GM19099 (cell line): ENCODE measurements at regions not wholly inside any gene's neighbourhood (a gene's known extent, or its start where the extent isn't known, plus 50 kb on each side); places are given as distances from the start of the nearest gene placed in this dataset.

ENCODE experiments used
- POLR2A ChIP-seq: IDR thresholded peaks from 3 replicates; pipeline ENCODE4 v1.6.1; 2011; ENCODE audit warnings: low read depth; ENCODE audit not compliant: insufficient read length; ENCODE audit errors: extremely low read depth

DNA sequence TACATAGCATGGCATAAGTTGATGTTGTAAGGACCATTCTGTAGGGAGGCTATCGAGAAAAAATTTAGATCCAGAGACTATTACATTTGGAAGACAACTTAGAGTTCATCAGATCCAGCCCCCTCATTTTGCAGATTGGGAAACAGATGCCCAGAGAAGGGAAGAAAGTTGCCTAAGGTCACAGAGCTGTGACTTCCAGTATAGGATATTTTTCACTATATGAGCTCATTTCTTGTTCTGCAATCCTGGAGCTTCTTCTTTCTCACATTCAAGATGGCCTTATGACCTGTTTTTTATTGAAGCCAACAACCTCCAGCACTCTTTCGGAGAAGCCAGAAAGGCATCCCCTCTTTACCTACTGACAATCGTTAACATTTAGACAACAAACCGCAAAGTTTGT is 421.8 kb upstream of the PLXNA2 start:
- TF ChIP-seq POLR2A: no peak

DNA sequence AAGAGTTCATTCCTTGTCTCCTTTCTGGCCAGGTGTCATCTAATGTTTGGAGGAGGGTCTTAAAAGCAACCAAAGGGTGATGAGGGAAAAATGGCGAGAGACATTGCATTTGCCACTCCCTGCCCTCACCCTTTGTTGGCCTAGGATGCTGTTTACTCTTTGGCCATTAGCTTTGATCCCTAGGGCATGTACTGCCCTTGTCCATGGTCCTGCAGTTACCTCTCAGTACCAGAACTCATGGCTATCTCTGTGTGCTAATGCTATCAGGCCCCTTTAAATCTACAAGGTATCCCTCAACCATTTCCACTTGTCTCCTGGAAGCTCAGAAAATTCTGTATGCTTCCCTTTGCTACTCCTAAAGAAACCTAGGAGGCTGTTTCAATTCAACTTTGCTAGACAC is 424.8 kb upstream of the PLXNA2 start:
- no peak for TF ChIP-seq POLR2A

DNA sequence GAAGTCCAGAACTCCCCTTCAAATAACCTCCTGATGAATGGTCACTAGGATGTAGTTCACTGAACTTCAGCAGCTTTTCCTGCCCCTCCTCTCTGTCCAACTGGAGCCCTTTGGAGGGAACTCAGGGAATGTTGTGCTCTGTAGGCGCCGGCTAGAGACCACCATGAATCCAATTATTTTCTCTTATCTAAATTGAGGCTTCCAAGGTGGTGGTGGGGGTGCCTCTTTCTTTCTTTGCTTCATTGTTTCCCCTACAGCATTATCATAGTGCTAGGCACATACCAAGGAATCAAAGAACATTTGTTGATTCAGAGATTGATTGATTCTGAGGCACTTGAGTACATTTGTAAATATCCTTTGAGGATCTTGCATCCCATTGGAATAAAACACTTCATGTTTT is 426.6 kb upstream of the PLXNA2 start:
- no peak for TF ChIP-seq POLR2A

DNA sequence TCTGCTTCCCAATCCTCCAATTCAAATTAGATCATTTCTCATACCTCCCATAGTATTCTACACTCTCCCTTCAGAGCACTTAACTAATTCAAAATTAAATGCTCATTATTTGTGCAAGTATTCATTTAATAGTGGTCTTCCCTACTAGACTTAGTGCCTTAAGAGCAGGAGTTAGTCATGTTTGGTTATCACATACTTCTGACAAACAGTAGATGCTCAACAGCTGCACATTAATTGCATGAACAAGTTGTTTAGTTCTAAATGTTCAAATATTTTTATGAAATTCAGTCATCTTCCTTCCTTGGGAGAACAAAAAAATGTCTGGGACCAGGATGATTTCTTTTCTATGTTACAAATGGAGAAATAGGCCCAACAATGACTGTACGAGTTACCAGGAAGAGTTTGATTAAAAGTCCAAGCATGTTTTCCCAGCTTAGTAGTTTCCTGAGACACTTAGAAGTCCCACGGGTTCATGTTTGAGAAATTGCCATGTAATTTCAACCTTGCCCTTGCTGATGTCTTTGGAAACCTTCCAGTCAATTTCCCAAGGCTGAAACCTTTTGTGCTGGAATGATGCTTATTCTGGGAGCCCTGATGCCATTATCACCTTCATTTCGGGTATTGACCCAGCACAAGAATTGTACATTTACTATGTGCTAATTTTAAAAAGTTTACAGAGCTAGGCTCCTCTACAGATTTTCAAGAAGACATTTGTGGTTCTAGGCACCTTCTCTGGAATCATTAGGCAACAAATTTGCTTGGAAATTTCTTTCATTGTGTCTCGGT is 437.9 kb upstream of the PLXNA2 start:
- TF ChIP-seq POLR2A: no peak

DNA sequence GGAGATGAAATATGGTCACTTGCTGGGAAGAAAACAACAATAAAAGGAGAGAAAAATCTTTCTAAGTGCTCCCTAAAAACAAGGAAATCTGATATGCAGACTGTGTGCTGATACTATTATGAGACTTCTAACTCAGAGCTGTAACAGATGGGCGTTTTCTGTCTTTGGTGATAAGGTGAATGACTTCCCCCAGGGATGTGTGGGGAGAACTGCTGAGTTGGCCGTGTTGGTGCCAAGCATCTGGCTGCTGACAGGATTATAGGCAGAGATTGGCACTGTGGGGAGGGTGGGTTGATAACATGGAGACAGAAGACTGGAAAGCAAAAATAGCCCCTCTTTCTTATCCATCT is 438.5 kb upstream of the PLXNA2 start:
- TF ChIP-seq POLR2A: no peak

DNA sequence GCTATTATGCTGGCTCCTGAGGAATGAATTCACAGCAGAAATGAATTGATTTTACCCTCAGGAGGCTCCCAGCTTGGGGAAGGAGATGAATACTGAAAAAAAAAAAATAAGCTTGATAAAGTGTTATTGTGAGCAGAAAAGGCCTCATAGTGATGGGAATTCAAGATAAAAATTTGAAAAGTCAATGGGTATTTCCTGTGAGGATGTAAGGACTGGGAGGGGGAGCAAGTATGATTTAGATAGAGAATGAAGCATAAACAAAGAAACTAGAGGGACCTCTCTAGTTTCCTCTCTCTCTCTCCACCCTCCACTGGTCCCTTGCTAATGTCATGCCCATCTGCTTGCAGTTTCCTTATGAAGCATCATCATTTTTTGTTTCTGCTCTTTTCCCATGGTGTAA is 439.0 kb upstream of the PLXNA2 start:
- TF ChIP-seq POLR2A: no peak

DNA sequence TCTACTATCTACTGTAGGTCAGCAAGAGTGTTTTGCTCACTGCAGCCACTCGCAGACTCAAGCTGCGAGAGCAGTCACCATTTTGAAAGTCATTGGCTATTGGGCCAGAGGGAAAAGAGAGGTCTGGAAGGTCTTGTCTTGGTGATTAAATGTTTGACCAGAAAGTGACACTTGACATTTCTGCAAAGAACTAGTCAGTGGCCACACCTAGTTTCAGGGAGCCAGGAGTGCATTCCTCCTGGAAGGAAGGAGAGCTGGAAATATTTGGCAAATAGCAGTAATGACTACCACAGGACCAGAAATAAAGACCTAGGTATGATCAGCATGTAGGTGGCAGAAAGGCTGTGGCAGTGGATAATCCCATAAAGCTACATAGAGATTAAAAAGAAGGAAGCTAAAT is 440.0 kb upstream of the PLXNA2 start:
- TF ChIP-seq POLR2A: no peak

DNA sequence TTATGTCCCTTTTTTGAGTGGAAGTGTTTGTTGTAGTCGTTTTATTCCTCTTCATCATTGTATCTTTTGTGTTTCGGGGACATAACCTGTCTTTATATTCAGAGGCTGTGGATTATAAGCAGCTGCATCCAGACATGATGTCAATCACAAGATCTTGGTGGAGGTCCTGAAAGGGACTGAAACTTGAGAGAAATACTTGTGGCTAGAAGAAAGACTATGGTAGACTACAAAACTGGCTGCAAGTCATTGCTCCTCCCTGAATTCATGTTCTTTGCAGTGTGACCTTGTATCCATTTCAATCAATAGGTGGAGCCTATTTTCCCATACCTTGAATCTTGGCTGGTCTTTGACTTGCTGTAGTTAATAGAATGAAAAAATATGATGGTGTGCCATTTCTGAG is 442.4 kb upstream of the PLXNA2 start:
- no peak for TF ChIP-seq POLR2A

DNA sequence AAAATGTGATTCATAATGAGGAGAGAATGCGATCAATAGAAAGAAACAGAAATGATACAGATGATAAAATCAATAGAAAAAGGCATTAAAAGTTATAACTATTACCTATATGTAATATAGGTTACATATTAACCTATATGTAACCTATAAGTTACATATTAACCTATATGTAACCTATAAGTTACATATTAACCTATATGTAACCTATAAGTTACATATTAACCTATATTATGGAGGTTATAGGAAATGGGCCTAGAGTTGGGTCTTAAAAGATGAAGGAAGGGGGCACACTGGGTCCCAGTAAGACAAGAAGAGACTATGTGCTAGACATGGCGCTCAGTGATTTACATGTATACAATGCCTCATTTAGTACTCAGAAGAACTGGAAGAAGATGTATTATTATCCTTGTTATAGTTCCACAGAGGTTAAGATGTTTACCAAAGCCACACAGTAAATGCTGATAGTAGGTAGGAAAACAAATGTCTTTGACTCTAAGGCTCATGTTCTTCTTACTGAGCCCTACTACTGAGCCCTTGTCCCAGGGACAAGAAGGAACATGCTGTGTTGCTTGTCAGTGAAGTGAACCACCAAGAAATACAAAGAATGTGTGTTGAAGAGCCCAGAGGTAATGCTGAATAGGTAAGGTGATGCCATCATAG is 444.6 kb upstream of the PLXNA2 start:
- TF ChIP-seq POLR2A: no peak

DNA sequence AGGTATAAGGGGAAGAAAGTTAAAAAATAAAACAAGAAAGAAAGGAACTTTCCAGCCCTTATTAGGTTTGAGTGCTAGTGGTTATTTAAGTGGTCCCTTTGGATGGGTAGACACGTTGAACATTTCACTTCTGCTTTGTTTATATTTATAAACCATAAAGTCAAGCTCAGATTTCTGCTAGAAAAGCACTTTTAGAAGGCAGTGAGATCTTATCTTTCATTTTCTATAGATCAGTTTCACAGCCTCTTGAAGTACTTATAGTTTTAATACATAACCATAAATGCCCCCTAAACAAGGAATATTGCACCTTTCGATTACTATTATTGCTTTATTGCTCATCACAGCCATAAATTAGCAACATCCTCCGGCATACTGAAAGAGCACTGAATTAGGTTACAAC is 446.8 kb upstream of the PLXNA2 start:
- TF ChIP-seq POLR2A: no peak

DNA sequence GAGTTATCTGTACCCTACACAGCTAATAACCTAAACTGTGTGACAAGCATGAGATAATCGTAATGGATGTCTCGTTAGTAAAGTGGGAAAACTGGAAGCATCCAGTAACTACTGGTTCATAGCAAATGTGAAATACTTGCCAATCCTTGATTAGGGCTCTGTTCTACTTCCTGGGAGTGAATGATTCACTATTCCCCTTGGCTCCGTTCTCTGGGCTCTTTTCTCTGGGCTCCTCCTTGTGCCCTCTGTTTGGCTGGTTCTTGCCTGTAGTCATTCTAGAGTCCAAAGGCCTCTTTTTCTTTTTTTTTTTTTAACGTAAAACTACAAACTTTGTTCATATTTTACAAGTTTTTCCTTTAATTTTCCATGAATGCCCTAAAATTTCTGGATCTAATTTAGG is 465.8 kb upstream of the PLXNA2 start:
- TF ChIP-seq POLR2A: no peak

DNA sequence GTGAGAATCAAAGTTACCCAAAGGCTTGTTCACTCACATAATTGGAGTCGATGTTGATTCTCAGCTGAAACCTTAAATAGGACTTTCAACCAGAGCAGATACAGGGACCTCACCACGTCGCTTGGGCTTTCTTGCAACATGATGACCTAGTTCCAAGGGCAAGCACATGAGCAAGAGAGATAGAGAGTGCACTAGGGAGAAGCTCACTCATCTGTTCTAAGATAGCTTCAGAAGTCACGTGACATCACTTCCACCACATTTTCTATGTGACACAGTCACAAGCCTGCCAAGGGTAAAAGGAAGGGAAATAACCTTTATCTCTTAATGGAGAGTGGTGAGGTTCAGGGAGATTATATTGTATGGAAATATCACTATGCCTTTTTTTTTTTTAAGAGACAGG is 470.1 kb upstream of the PLXNA2 start:
- TF ChIP-seq POLR2A: no peak

DNA sequence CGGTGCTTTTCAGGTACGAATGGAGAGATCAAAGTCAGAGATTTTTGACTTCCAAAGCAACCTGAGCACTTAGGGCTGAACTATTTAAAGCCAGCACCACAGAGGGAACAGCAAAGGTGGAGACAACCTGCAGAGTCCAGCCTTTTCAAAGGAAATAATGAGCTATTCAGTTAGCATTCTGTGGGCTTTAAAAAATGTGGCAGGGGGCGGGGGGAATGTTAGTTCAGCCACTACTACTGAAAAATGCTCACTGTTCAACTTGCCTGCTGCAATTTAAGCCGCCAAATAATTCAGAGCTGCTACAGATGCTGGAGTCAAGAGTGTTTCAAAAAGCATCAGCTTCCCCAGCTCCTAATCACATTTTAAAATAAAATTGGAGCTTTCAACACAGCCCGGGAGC is 473.3 kb upstream of the PLXNA2 start:
- TF ChIP-seq POLR2A: no peak

DNA sequence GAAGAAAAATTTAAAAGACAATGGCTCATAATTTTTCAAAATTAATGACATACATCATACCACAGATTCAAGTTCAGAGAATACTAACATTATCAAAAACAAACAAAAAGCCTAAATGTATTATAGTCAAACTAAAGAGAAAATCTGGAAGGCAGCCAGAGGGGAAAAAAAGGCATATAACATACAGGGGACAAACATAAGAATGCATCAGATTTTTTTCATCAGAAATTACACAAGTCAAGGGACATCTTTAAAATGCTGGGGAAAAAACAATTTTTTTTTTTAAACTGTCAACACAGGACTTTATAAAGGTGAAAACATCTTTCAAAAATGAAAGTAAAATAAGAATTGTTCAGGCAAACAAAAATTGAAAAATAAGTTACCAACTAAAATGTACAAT is 478.4 kb upstream of the PLXNA2 start:
- TF ChIP-seq POLR2A: no peak

DNA sequence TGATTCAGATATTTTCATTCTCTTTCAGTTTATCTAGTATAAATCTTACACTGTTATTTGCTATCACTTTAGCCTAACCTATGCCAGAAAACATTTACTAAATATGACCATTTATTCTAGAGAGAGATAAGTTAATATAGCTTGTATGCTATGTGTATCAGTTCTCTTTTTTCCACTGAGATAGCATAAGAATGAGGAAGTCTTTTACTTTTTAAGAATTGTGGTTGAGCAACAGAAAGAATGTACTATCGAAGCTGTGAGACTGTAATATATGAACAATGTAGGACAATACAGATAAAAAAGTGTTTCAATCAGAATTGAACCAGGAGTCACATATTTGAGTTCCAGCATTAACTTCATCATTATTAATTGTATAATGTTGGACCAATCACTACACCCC is 479.9 kb upstream of the PLXNA2 start:
- no peak for TF ChIP-seq POLR2A

DNA sequence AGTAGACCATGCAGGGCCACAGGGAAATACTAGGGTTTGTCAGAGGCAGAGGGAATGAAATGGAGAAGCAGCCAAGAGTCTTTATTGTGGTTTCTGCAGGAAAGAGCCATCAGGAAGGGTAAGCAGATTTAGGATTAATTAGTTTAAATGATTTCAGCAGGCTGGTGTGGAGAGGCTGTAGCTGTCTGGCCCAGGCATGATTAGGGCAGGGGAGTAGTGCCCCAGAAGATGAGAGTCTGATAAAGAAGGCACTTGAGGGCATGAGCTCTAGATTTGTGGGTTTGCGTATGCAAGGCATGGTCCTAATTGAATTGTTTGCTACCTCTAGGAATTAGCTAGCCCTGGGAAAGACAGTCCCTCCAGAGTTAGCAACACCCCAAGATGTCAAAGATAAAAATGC is 484.6 kb upstream of the PLXNA2 start:
- TF ChIP-seq POLR2A: no peak
